HTR-8/SVneo (cell line): ENCODE measurements at regions not wholly inside any gene's neighbourhood (a gene's known extent, or its start where the extent isn't known, plus 50 kb on each side); places are given as distances from the start of the nearest gene placed in this dataset.

Experiments
- DNase-seq: peaks from one replicate; pipeline ENCODE4 v3.0.0; 2011; ENCODE audit warnings: low spot score, mixed read lengths; ENCODE audit not compliant: insufficient read length
- FAIRE-seq: peaks from 2 replicates; lab custom pipeline; 2011; peaks lifted over from hg19 to GRCh38; lab: Jason Lieb, UNC

DNA sequence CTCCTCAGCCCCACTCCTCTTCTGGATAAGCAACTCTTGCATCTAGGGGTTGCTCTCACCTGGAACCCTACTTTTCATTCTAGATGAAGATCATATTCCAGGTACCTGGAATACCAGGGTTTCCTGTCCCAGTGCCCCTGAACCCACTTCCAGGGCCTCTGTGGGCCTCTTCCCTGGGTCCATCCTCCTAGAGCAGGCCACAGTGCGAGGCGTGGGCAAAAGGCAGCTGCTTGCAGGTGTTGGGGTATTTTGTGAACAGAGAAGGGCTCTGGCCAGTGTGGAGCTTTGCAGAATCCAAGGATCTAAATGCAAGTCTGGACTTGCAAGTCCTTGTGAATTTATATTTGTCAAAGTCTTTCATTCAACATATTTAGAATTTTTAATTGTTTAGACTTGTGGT, 240.4 kb upstream of the POU3F1 start:
- FAIRE-seq, result no peak

DNA sequence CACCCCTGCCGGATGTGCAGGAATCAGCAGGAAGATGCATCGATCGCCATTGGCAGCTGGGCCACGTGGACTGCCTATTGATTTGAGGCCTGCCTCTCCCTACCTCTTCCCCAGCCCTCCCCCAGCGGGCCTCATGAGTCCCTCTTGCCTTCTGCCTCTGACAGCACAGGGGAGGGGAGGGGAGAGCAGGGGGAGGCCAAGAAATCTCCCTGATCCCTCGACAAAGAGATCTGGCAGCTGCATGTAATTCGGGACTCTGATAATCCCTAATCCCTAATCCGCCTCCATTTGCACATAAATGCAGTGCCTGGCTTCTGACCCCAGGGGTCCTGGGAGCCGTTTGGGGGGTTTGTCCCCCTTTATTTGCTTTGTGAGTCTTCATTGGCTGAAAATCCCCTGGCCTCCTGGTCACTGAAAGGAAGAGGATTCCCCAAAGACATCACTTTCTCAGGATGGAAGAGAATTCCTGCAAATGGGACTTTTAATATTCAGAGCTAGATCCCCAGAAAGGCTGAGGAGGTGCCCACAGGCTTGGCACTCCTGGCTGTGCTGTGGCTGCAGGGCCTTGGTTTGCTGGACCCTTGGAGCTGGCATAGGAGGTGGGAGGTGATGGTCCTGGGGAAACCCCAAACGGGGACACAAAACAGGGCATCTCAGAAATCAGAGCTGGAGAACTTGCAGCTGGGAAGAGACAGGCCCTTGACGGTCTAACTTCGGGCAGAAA, 239.4 kb upstream of the POU3F1 start:
- no peak for DNase-seq
- no peak for FAIRE-seq

More for the DNA sequence above, 240.4 kb upstream of the POU3F1 start:
- no peak for DNase-seq

DNA sequence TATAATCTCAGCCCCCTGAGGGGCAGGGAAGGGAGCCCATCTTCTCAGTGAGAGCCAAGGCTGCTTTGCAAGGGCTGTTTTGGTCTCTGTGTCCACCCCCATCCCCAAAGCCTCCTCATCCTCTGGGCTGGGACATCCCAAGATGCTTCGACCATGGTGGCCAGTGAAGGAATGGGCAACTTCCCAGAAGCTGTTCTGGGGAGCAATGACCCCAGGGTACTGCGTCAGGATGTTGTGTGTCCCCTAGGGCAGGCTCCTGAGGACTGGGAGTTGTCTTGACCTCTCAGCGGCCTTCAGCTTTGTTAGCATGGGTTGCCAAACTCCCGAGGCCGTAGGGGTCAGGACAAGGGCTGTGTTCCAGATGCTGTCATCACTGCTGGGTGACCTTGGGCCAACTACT, 238.4 kb upstream of the POU3F1 start:
- FAIRE-seq, result no peak
- DNase-seq, result no peak

GRCh38 chr1:38283696-38284470, 237.3 kb upstream of the POU3F1 start:
- no peak for FAIRE-seq

DNA sequence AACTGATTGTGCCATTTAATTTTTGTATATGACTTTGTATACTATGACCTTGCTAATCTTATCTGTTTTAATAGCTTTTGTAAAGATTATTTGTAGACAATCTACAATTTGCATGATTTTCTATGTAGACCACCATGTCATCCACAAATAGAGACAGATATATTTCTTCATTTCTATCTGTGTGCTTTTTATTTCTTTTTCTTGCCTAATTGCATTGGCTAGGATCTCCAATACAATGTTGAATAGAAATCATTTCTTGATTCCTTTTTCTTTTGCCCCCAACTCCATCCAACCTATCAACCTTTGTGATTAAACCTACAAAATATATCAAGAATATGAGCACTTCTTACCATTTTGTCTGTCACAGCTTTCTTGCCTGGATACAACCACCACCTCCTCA, 232.6 kb upstream of the POU3F1 start:
- FAIRE-seq (no peak), DNase-seq (no peak)

More at GRCh38 chr1:38283696-38284470, 237.3 kb upstream of the POU3F1 start:
- DNase-seq, result no peak

GRCh38 chr1:38277646-38278045, 231.1 kb upstream of the POU3F1 start:
- DNase-seq, result no peak

DNA sequence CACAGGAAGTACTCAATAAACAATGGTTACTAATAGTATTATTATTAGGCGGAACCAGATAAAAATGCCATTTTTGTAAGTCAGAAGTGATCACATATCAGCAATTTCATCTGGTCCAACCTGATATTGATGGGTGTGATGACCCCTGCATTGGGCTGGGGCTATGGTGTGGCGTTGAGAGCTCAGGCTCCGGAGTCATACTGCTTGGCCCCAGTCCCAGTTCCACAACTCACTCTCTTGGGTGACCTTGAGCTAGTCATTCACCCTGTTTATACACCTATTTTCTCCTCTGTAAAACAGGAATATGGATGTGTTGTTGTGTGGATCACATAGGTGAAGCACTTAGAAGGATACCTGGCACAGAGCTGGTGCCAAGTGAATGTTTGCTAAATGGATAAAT, 229.4 kb upstream of the POU3F1 start:
- DNase-seq (no peak), FAIRE-seq (no peak)

More at GRCh38 chr1:38277646-38278045, 231.1 kb upstream of the POU3F1 start:
- FAIRE-seq, result no peak

- no peak for FAIRE-seq
- no peak for DNase-seq
Measured at GRCh38 chr1:38274974-38275373, 228.4 kb upstream of the POU3F1 start.

DNA sequence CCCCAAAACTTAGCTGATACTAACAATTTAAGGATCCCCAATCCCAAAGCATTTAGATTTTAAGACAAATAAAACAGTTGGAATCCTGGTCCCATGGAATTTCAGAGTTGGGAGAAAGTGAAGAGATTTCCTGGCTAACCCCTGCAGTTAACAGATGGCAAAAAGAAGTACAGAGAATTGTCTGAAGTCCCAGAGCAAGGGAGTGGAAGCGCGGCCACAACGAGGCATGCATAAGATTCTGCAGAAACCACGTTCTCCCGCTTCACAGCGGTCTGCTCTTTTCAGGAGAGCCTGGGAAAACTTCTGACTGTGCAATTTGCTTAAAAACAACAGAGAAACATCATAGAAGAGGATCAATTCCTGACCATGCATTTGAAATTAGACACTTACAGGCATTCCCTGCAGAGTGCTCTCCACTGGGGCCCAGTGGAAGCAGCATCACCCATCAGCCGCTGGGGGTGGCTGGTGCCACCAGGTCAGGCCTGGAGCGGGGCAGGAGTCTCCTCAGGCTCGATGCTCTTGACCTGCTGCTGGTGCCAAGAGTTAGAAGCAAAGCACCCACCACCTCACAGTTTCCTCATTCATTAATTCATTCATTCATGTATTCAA, 226.7 kb upstream of the POU3F1 start:
- no peak for DNase-seq
- FAIRE-seq, result no peak

DNA sequence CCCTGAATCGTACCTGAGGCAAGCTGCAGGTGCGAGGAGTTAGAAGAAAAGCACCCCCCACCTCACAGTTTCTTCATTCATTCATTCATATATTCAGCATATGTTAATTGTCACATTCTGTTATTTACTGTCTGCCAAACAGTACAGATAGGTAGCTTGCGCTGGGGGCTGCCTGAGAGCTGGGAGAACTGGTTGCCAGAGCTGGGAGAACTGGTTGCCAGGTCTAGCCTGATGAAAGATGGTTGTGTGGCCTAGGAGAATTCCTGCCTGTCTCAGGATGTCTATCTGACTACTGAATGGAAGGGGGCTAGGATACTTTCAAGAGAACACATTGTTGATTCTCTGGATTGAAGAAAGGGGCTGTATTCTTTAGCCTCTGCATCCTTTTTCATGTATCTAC, 225.9 kb upstream of the POU3F1 start:
- DNase-seq, result no peak
- no peak for FAIRE-seq

- FAIRE-seq, result no peak
Measured at GRCh38 chr1:38270849-38271633, 224.4 kb upstream of the POU3F1 start.

DNA sequence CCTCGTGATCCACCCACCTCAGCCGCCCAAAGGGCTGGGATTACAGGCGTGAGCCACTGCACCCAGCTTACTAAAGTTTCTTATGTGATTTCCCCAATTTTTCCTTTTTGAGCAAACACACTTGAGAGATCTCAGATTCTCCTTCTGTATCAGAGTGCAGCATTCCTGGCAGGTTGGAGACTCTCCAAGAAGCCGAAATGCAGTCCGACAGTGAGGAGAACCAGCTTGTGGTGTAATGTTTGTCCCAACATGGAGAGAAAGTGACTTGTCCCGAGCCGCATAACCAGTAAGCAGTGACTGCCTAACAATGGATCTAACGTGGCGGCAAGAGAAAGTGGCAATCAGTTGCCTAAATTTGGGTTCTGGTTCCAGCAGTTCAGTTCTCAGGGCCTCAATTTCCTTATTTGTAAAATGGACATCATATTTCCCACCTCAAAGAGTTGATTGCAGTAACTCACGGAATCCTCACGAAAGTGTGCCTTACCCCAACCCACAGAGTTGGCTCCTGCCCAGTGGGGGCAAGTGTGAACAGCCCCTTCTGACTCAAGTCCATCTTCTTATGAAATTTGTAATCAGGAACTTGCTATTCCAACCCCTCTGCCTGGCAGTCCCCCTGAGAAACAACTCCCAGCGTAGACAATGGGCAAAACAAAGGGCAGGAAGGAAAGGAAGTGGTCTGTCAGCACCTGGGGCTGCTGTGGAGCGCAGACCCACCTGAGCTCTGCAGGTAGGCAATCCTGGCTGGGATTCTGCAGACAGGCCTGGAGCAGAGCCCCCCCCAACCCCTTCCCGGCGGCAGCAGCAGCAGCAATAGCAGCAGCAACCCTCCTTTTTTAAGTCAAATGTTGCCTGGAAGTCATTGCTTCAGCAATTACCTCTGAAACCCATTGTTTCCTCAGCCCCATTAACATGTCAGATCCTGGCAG, 223.6 kb upstream of the POU3F1 start:
- no peak for DNase-seq
- no peak for FAIRE-seq

More at GRCh38 chr1:38270849-38271633, 224.4 kb upstream of the POU3F1 start:
- no peak for DNase-seq

DNA sequence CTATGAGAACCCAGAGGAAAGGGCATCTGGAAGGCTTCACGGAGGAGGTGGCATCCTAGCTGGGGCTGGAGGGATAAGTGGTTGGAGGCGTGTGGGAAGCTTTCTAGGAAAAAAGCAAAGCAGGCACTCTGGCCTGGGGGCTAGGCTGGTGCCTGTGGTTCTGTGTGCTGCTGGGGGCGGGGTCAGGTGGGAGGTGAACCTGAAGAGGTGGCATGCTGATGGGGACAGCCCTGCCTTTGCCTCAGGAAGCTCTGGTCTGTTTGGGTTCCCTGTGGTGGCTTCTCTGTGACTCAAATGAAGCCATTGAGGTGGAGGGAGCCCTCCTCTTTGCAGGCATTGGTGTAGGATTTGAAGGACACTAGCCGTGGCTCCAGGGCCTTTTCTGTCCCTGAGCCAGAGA, 221.6 kb upstream of the POU3F1 start:
- no peak for DNase-seq
- FAIRE-seq, result no peak

- FAIRE-seq, result no peak
- DNase-seq, result no peak
Measured at GRCh38 chr1:38267037-38268036, 220.7 kb upstream of the POU3F1 start.

DNA sequence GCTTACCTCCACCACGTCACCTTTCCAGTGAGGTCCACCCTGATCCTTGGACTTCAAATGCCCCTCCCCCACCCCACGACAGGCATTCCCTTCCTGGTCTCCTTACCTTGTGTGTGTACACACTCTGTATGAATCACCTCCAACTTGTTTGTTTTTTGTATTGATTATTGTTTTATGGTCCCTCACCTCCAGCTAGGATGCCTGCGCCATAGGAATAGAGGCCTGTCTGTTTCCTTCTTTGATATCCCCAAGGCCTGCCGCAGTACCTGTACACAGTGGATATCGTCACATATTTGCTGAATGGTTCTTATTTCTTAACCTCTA, 219.6 kb upstream of the POU3F1 start:
- FAIRE-seq (no peak), DNase-seq (no peak)

- no peak for FAIRE-seq
- no peak for DNase-seq
Measured at GRCh38 chr1:38265293-38266196, 219.0 kb upstream of the POU3F1 start.

DNA sequence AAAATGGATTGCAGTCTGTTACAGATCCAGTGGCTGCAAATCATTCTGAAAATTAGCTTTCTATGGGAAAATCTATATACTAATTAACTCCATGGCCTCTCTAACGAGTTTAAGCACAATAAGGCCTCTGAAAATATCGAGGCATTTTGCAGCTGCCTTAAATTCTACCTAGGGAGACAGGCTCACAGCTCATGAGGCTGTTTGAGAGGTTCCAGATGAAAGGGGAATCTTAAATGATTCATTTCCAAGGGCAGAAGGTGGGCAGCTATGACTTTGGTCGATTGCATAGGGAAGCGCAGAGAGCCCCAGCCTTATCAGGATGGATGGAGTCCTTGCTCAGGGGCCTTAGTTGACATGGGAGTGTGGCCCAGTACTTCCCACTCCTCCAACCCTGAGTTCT, 216.8 kb upstream of the POU3F1 start:
- no peak for DNase-seq
- FAIRE-seq, result no peak
